HepG2 (cell line): ENCODE measurements at regions not wholly inside any gene's neighbourhood (a gene's known extent, or its start where the extent isn't known, plus 50 kb on each side); places are given as distances from the start of the nearest gene placed in this dataset.

Experiments
- ATAC-seq: fragments of 200-7000 bp; cut with Tn5 transposase; 3 replicates; pipeline ENCODE4 v1.9.1; 2020; ENCODE audit warnings: mild to moderate bottlenecking, moderate library complexity
- BruUV-seq: library from RNA; stranded (reverse); fragments of 400-500 nt; replicated peaks from 2 replicates; lab custom pipeline; 2021; lab: Mats Ljungman, UMichigan
- CTCF ChIA-PET: fragments of 300-600 bp; formaldehyde crosslinking; extraction: SDS; loops from one replicate; lab custom pipeline; 2021; ENCODE audit warnings: low total read pairs, inconsistent platforms, low intra/inter-chr PET ratio; lab: Yijun Ruan, JAX
- POLR2A ChIA-PET: fragments of 350-600 bp; sonication (Branson Sonifier 250); formaldehyde crosslinking; loops from one replicate; lab custom pipeline; 2020; ENCODE audit warnings: antibody characterized with exemption, inconsistent platforms; lab: Yijun Ruan, JAX
- DNase-seq: peaks from one replicate; pipeline ENCODE4 v3.0.0-alpha.2; 2015; ENCODE audit warnings: low spot score
- FAIRE-seq: peaks from 3 replicates; lab custom pipeline; 2011; peaks lifted over from hg19 to GRCh38; lab: Jason Lieb, UNC
- H2AFZ ChIP-seq: one replicate; pipeline ENCODE4 v1.6.1; 2011; ENCODE audit warnings: low read length, inconsistent platforms
- H3K27ac ChIP-seq: fragments of 300-600 bp; 3 replicates; pipeline ENCODE4 v1.8.0; 2011; ENCODE audit warnings: mixed run types, mild to moderate bottlenecking, mixed read lengths, low read length, inconsistent platforms; ENCODE audit not compliant: insufficient read depth; ENCODE audit errors: extremely low read length
- H3K27me3 ChIP-seq, 2 experiments: fragments of 200-600 bp in 1 of 2; 2 replicates in 1 of 2; 3 replicates in 1 of 2; pipeline versions ENCODE4 v1.6.0 to v1.8.0; 2011; ENCODE audit warnings: low read length in 2 of 2, mild to moderate bottlenecking in 2 of 2, moderate library complexity in 2 of 2, inconsistent platforms in 1 of 2; ENCODE audit not compliant: insufficient read depth in 2 of 2, control insufficient read depth in 1 of 2
- H3K36me3 ChIP-seq, 2 experiments: fragments of 200-600 bp in 1 of 2; replicated peaks in 1 of 2; 2 replicates in 1 of 2; 3 replicates in 1 of 2; pipeline versions ENCODE4 v1.5.1 to v1.8.0; 2011; ENCODE audit warnings: low read length in 2 of 2, inconsistent platforms in 1 of 2; ENCODE audit not compliant: insufficient read depth in 2 of 2, control insufficient read depth in 1 of 2
- H3K4me1 ChIP-seq: 2 replicates; pipeline ENCODE4 v1.5.1; 2012; ENCODE audit warnings: low read length, inconsistent platforms; ENCODE audit not compliant: insufficient read depth
- H3K4me2 ChIP-seq: 2 replicates; pipeline ENCODE4 v1.6.0; 2011; ENCODE audit warnings: low read depth, low read length, inconsistent platforms
- H3K4me3 ChIP-seq, 3 experiments: fragments of 200-600 bp in 1 of 3; sonication (generic), shearing (Covaris generic) in 1 of 3; replicated peaks in 1 of 3; 2 replicates each; pipeline ENCODE4 v1.5.1; 2011 to 2016; ENCODE audit warnings: low read length in 3 of 3, inconsistent platforms in 2 of 3, low read depth in 2 of 3, mild to moderate bottlenecking in 2 of 3, control low read depth in 1 of 3, mixed read lengths in 1 of 3; ENCODE audit not compliant: insufficient read depth in 1 of 3
- H3K79me2 ChIP-seq: one replicate; pipeline ENCODE4 v1.6.1; 2011; ENCODE audit warnings: low read length, inconsistent platforms; ENCODE audit not compliant: insufficient read depth
- H3K9ac ChIP-seq: 2 replicates; pipeline ENCODE4 v1.6.0; 2011; ENCODE audit warnings: mild to moderate bottlenecking, low read depth, low read length, inconsistent platforms; ENCODE audit not compliant: insufficient read depth
- H3K9me3 ChIP-seq: 2 replicates; pipeline ENCODE4 v1.5.1; 2012; ENCODE audit warnings: mild to moderate bottlenecking, low read length
- H4K20me1 ChIP-seq: 2 replicates; pipeline ENCODE4 v1.6.0; 2011; ENCODE audit warnings: inconsistent platforms, mild to moderate bottlenecking, low read length, moderate library complexity; ENCODE audit not compliant: insufficient read depth
- FOXM1 ChIP-seq: sonication (generic); formaldehyde crosslinking; IDR thresholded peaks from 2 replicates; pipeline ENCODE4 v1.5.0; 2020; ENCODE audit warnings: missing genetic modification reagents
- HIVEP1 ChIP-seq: sonication (generic); formaldehyde crosslinking; IDR thresholded peaks from 2 replicates; pipeline ENCODE4 v1.4.0; 2020; ENCODE audit warnings: mild to moderate bottlenecking, missing genetic modification reagents
- PTBP1 ChIP-seq: fragments of 200-400 bp; formaldehyde crosslinking; IDR thresholded peaks from 2 replicates; pipeline ENCODE4 v1.6.1; 2018; ENCODE audit warnings: low read length, low read depth; ENCODE audit not compliant: poor library complexity, severe bottlenecking
- RBAK ChIP-seq: sonication (generic); formaldehyde crosslinking; IDR thresholded peaks from 2 replicates; pipeline ENCODE4 v1.5.1; 2020; ENCODE audit warnings: mild to moderate bottlenecking, missing genetic modification reagents
- ZFAT ChIP-seq: sonication (generic); formaldehyde crosslinking; conservative IDR thresholded peaks from 2 replicates; pipeline ENCODE4 v1.8.1; 2023; ENCODE audit warnings: missing genetic modification reagents, inconsistent platforms
- ZFP62 ChIP-seq: sonication (generic); formaldehyde crosslinking; IDR thresholded peaks from 2 replicates; pipeline ENCODE4 v1.4.0; 2020; ENCODE audit warnings: missing genetic modification reagents
- ZNF501 ChIP-seq: sonication (generic); formaldehyde crosslinking; IDR thresholded peaks from 2 replicates; pipeline ENCODE4 v1.5.1; 2020; ENCODE audit warnings: mild to moderate bottlenecking, moderate library complexity, missing genetic modification reagents
- ZNF563 ChIP-seq: sonication (generic); formaldehyde crosslinking; IDR thresholded peaks from 2 replicates; pipeline ENCODE4 v1.8.0; 2022; ENCODE audit warnings: mild to moderate bottlenecking, moderate library complexity, missing genetic modification reagents
- ZNF598 ChIP-seq: sonication (generic); formaldehyde crosslinking; IDR thresholded peaks from 2 replicates; pipeline ENCODE4 v1.5.1; 2020; ENCODE audit warnings: mild to moderate bottlenecking, missing genetic modification reagents, borderline replicate concordance
- ZNF761 ChIP-seq: sonication (generic); formaldehyde crosslinking; conservative IDR thresholded peaks from 2 replicates; pipeline ENCODE4 v1.4.0; 2020; ENCODE audit warnings: mild to moderate bottlenecking, missing genetic modification reagents
- WGBS: methylation state at CpG from one replicate; pipeline ENCODE4 v1.1.6; 2017; ENCODE audit warnings: low lambda C conversion rate; 5-methylcytosine and 5-hydroxymethylcytosine counted together
- in situ Hi-C: cut with HindIII; loops from 2 replicates; pipeline ENCODE4 v1.10.0; 2017; ENCODE audit warnings: low pct_unique_long_range_greater_than_20kb; ENCODE audit not compliant: extremely low pct_ligation_motif_present
- intact Hi-C: fragments of 100-400 bp; cut with micrococcal nuclease; formaldehyde crosslinking; loops from one replicate; pipeline ENCODE4 v1.10.0; 2022; ENCODE audit not compliant: unreplicated experiment
- TF ChIP-seq, protein P1 (sequence below): sonication (generic); formaldehyde crosslinking; IDR thresholded peaks from 2 replicates; pipeline ENCODE4 v1.4.0; 2020; ENCODE audit warnings: mild to moderate bottlenecking, low read depth, missing genetic modification reagents
- TF ChIP-seq, protein P2 (sequence below): sonication (generic); formaldehyde crosslinking; IDR thresholded peaks from 2 replicates; pipeline ENCODE4 v1.5.0; 2020; ENCODE audit warnings: missing genetic modification reagents, mild to moderate bottlenecking, borderline replicate concordance
- TF ChIP-seq, protein P3 (sequence below): sonication (generic); formaldehyde crosslinking; IDR thresholded peaks from 2 replicates; pipeline ENCODE4 v1.4.0; 2020; ENCODE audit warnings: mild to moderate bottlenecking, missing genetic modification reagents

DNA sequence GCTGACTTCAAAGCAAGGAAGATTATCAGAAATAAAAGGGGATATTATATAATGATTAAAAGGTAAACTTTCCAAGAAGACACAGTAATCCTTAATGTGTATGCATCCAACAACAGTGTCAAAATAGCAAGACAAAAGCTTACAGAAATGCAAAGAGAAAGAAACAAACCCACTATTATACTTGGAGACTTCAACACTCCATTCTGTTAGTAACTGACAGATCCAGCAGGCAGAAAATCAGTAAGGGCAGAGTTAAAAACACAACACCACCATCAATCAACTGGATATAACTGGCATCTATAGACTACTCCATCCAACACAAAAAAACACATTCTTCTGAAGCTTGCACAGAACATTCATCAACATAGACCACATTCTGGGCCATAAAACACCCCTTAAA is 103.8 kb downstream of the OR13A1 start (continued):
- TF ChIP-seq ZNF501 (CRISPR knock-in tag) (no peak), PTBP1 (no peak), ZNF563 (no peak)
- TF ChIP-seq, protein P1, sequence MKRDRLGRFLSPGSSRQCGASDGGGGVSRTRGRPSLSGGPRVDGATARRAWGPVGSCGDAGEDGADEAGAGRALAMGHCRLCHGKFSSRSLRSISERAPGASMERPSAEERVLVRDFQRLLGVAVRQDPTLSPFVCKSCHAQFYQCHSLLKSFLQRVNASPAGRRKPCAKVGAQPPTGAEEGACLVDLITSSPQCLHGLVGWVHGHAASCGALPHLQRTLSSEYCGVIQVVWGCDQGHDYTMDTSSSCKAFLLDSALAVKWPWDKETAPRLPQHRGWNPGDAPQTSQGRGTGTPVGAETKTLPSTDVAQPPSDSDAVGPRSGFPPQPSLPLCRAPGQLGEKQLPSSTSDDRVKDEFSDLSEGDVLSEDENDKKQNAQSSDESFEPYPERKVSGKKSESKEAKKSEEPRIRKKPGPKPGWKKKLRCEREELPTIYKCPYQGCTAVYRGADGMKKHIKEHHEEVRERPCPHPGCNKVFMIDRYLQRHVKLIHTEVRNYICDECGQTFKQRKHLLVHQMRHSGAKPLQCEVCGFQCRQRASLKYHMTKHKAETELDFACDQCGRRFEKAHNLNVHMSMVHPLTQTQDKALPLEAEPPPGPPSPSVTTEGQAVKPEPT, result no peak

DNA sequence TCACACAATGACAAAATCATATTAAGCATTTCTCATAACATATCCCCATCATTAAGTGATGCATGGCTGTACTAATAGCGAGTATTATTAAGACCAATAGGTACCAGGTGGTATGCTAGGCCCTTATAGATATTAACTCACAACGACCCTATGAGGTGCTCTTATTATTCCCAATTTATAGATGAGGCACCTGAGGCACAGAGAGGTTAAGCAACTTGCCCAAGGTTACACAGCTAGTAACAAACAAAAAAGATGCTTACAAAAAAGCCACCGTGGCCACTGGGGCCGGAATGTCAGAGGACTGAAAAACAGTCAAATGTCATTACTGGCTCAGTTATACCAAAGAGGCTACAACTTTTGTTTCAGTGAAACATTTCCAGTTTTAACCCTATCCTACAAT is 96.0 kb downstream of the OR13A1 start:
- H3K4me2 ChIP-seq, result no peak overlapping the region
- WGBS, result 20% methylated on average over 4 of the region's 4 CpGs
- H3K36me3 ChIP-seq, result no peaks in the 10 kb centered on the region
- no TSS peak for BruUV-seq
- H3K4me1 ChIP-seq, result no peaks in the 10 kb centered on the region
- peaks cover 0 to 6% of the 10 kb centered on the region in 2 experiments; a peak in 2 of 5 replicates for H3K27me3 ChIP-seq
- no peak overlapping the region for H3K27ac ChIP-seq
- H3K79me2 ChIP-seq, result no peaks in the 10 kb centered on the region
- H3K9me3 ChIP-seq, result no peaks in the 10 kb centered on the region
- ATAC-seq, result no peak
- no peak for FAIRE-seq
- CTCF ChIA-PET, result no interaction called here
- DNase-seq, result no peak
- intact Hi-C loops, result no loop called here
- H4K20me1 ChIP-seq, result no peaks in the 10 kb centered on the region
- H3K4me3 ChIP-seq, result no peak overlapping the region
- no peak overlapping the region for H2AFZ ChIP-seq
- H3K9ac ChIP-seq, result no peak overlapping the region
- POLR2A ChIA-PET, result no interaction called here
- in situ Hi-C loops, result no loop called here
- TF ChIP-seq, protein P2, sequence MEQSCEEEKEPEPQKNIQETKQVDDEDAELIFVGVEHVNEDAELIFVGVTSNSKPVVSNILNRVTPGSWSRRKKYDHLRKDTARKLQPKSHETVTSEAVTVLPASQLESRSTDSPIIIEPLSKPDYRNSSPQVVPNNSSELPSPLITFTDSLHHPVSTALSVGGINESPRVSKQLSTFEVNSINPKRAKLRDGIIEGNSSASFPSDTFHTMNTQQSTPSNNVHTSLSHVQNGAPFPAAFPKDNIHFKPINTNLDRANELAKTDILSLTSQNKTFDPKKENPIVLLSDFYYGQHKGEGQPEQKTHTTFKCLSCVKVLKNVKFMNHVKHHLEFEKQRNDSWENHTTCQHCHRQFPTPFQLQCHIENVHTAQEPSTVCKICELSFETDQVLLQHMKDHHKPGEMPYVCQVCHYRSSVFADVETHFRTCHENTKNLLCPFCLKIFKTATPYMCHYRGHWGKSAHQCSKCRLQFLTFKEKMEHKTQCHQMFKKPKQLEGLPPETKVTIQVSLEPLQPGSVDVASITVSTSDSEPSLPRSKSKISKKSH (CRISPR knock-in tag), result no peak
- TF ChIP-seq ZNF598 (no peak), ZFP62 (CRISPR knock-in tag) (no peak), FOXM1 (no peak), RBAK (CRISPR knock-in tag) (no peak), ZFAT (CRISPR knock-in tag) (no peak), HIVEP1 (no peak), ZNF761 (CRISPR knock-in tag) (no peak)
- TF ChIP-seq, protein P3, sequence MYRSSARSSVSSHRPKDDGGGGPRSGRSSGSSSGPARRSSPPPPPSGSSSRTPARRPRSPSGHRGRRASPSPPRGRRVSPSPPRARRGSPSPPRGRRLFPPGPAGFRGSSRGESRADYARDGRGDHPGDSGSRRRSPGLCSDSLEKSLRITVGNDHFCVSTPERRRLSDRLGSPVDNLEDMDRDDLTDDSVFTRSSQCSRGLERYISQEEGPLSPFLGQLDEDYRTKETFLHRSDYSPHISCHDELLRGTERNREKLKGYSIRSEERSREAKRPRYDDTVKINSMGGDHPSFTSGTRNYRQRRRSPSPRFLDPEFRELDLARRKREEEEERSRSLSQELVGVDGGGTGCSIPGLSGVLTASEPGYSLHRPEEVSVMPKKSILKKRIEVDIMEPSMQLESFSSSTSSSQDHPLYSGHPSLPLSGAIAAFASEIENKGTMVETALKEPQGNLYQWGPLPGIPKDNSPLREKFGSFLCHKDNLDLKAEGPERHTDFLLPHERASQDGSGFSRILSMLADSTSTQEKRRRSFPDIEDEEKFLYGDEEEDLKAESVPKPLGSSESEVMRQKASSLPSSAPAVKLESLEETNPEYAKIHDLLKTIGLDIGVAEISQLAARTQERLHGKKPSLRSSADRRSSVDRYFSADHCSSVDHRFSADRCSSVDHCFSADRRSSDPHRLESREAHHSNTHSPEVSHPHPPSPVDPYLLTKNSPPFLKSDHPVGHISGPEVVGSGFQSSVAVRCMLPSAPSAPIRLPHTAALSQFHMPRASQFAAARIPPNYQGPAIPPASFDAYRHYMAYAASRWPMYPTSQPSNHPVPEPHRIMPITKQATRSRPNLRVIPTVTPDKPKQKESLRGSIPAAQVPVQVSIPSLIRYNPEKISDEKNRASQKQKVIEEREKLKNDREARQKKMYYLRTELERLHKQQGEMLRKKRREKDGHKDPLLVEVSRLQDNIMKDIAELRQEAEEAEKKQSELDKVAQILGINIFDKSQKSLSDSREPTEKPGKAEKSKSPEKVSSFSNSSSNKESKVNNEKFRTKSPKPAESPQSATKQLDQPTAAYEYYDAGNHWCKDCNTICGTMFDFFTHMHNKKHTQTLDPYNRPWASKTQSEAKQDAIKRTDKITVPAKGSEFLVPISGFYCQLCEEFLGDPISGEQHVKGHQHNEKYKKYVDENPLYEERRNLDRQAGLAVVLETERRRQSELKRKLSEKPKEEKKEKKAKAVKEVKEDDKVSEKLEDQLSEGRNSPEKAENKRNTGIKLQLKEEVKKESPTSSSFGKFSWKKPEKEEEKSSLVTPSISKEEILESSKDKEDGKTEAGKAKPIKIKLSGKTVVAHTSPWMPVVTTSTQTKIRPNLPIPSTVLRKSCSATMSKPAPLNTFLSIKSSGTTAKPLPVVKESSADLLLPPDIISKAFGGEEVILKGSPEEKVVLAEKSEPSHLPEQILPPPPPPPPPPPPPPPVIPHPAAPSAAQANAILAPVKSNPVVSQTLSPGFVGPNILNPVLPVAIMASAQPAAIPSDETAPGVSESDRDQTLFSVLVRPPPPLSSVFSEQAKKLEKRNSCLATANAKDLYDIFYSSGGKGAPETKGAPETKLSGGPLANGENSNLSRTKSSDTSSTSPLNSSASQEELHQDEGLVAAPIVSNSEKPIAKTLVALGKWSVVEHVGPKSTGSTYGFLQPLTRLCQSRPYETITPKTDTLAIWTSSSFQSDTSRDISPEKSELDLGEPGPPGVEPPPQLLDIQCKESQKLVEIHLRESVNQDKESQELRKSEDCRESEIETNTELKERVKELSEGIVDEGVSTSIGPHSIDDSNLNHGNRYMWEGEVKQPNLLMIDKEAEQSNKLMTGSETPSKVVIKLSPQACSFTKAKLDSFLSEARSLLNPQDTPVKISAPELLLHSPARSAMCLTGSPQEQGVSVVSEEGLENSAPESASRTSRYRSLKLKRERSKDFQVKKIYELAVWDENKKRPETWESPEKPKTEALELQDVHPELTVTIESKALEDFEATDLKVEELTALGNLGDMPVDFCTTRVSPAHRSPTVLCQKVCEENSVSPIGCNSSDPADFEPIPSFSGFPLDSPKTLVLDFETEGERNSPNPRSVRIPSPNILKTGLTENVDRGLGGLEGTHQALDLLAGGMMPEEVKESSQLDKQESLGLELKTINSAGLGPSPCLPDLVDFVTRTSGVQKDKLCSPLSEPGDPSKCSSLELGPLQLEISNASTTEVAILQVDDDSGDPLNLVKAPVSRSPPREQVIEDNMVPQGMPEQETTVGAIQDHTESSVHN (CRISPR knock-in tag), result no peak
